ENCODE measurements at regions not wholly inside any gene's neighbourhood (a gene's known extent, or its start where the extent isn't known, plus 50 kb on each side); places are given as distances from the start of the nearest gene placed in this dataset.

DNA sequence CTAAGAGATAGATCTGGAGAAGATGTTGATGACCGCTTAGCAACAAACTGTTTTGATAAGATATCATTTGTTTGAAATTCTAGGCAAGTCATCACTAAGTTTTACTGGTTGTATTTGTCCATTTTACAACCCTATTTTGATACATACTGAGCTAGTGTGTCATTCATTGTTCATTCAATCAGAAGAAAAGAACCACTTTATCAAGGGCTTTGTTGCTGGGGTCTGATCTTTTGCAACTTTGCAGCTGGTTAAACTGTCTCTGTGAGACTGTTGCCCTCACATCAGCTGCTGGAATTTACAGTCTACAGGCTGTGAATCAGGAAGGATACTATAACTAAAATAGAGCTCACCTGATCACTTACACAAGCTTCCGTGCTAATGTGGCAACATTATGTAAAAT lies 290.5 kb downstream of the RFC3 start:
- TF ChIP-seq, protein P1, sequence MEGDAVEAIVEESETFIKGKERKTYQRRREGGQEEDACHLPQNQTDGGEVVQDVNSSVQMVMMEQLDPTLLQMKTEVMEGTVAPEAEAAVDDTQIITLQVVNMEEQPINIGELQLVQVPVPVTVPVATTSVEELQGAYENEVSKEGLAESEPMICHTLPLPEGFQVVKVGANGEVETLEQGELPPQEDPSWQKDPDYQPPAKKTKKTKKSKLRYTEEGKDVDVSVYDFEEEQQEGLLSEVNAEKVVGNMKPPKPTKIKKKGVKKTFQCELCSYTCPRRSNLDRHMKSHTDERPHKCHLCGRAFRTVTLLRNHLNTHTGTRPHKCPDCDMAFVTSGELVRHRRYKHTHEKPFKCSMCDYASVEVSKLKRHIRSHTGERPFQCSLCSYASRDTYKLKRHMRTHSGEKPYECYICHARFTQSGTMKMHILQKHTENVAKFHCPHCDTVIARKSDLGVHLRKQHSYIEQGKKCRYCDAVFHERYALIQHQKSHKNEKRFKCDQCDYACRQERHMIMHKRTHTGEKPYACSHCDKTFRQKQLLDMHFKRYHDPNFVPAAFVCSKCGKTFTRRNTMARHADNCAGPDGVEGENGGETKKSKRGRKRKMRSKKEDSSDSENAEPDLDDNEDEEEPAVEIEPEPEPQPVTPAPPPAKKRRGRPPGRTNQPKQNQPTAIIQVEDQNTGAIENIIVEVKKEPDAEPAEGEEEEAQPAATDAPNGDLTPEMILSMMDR (conservative IDR thresholded peaks at IDR 0.05; ENCODE audit: low read depth, low read length): no peak
- TF ChIP-seq CEBPB (IDR thresholded peaks at IDR 0.05; ENCODE audit: low read depth, low read length): no peak
- no peak for TF ChIP-seq POLR2A (IDR thresholded peaks at IDR 0.05; ENCODE audit: low read depth, low read length)
- TF ChIP-seq MXI1 (IDR thresholded peaks at IDR 0.05; ENCODE audit: borderline replicate concordance, low read depth, low read length): no peak

Data from IMR-90 (cell line).